IMR-90 (cell line): ENCODE measurements at regions not wholly inside any gene's neighbourhood (a gene's known extent, or its start where the extent isn't known, plus 50 kb on each side); places are given as distances from the start of the nearest gene placed in this dataset.

Experiments
- ATAC-seq: fragments of 200-7000 bp; cut with Tn5 transposase; 2 replicates; pipeline ENCODE4 v1.9.1; 2020; ENCODE audit warnings: low read depth, mild to moderate bottlenecking, moderate library complexity
- BruUV-seq: library from RNA; stranded (reverse); fragments of 400-500 nt; replicated peaks from 2 replicates; lab custom pipeline; 2021; lab: Mats Ljungman, UMichigan
- CTCF ChIA-PET: fragments of 300-600 bp; formaldehyde crosslinking; extraction: SDS; loops from one replicate; lab custom pipeline; 2021; ENCODE audit warnings: antibody characterized with exemption; lab: Yijun Ruan, JAX
- POLR2A ChIA-PET: fragments of 300-600 bp; sonication (Branson Sonifier 250); formaldehyde crosslinking; loops from one replicate; lab custom pipeline; 2022; ENCODE audit warnings: antibody characterized with exemption; ENCODE audit not compliant: unreplicated experiment; lab: Charles Lee
- DNase-seq: peaks from one replicate; pipeline ENCODE4 v3.0.0; 2013
- H2AFZ ChIP-seq: replicated peaks from 2 replicates; pipeline ENCODE3; 2013; ENCODE audit warnings: low read length, mild to moderate bottlenecking; ENCODE audit not compliant: poor library complexity
- H2AK5ac ChIP-seq: 2 replicates; pipeline ENCODE4 v1.6.1; 2013; ENCODE audit warnings: low read depth, low read length, inconsistent platforms
- H2AK9ac ChIP-seq: replicated peaks from 2 replicates; pipeline ENCODE3; 2013; ENCODE audit warnings: mild to moderate bottlenecking, low read depth, low read length, moderate library complexity; ENCODE audit not compliant: poor library complexity
- H2BK120ac ChIP-seq: 2 replicates; pipeline ENCODE4 v1.6.1; 2013; ENCODE audit warnings: low read depth, low read length, inconsistent platforms
- H2BK15ac ChIP-seq: 3 replicates; pipeline ENCODE4 v1.6.1; 2013; ENCODE audit warnings: low read depth, low read length, inconsistent platforms
- H2BK20ac ChIP-seq: 2 replicates; pipeline ENCODE4 v1.6.1; 2013; ENCODE audit warnings: low read depth, mild to moderate bottlenecking, inconsistent platforms, low read length, moderate library complexity
- H2BK5ac ChIP-seq: 2 replicates; pipeline ENCODE4 v1.6.1; 2013; ENCODE audit warnings: mild to moderate bottlenecking, low read depth, low read length, inconsistent platforms; ENCODE audit not compliant: poor library complexity, severe bottlenecking
- H3K14ac ChIP-seq: replicated peaks from 2 replicates; pipeline ENCODE4 v1.6.1; 2013; ENCODE audit warnings: low read depth, low read length, inconsistent platforms
- H3K18ac ChIP-seq: 2 replicates; pipeline ENCODE4 v1.6.1; 2013; ENCODE audit warnings: low read depth, low read length, control low read depth
- H3K23ac ChIP-seq: 2 replicates; pipeline ENCODE4 v1.6.1; 2013; ENCODE audit warnings: low read depth, low read length, inconsistent platforms
- H3K27ac ChIP-seq: 2 replicates; pipeline ENCODE4 v1.5.1; 2013; ENCODE audit warnings: mild to moderate bottlenecking, control low read depth, low read length; ENCODE audit not compliant: insufficient read depth
- H3K27me3 ChIP-seq: 2 replicates; pipeline ENCODE4 v1.6.1; 2013; ENCODE audit warnings: low read length; ENCODE audit not compliant: control insufficient read depth, insufficient read depth
- H3K36me3 ChIP-seq: 2 replicates; pipeline ENCODE4 v1.6.1; 2013; ENCODE audit warnings: low read length, mixed read lengths; ENCODE audit not compliant: control insufficient read depth, insufficient read depth
- H3K4ac ChIP-seq: 2 replicates; pipeline ENCODE4 v1.6.1; 2013; ENCODE audit warnings: low read depth, low read length, inconsistent platforms
- H3K4me1 ChIP-seq: 2 replicates; pipeline ENCODE4 v1.6.1; 2013; ENCODE audit warnings: low read length, mixed read lengths; ENCODE audit not compliant: control insufficient read depth, insufficient read depth
- H3K4me2 ChIP-seq: 2 replicates; pipeline ENCODE4 v1.6.1; 2013; ENCODE audit warnings: low read depth, mild to moderate bottlenecking, control low read depth, low read length, moderate library complexity
- H3K4me3 ChIP-seq: 2 replicates; pipeline ENCODE4 v1.5.1; 2013; ENCODE audit warnings: low read depth, mild to moderate bottlenecking, control low read depth, low read length, moderate library complexity; ENCODE audit not compliant: insufficient read depth
- H3K56ac ChIP-seq: 2 replicates; pipeline ENCODE4 v1.6.1; 2013; ENCODE audit warnings: low read length, inconsistent platforms; ENCODE audit not compliant: insufficient read depth; ENCODE audit errors: extremely low read depth
- H3K79me1 ChIP-seq, 2 experiments: 2 replicates each; pipeline ENCODE4 v1.6.1; 2013; ENCODE audit warnings: low read length in 2 of 2, inconsistent platforms in 1 of 2, low read depth in 1 of 2
- H3K9ac ChIP-seq: 2 replicates; pipeline ENCODE4 v1.6.1; 2013; ENCODE audit warnings: low read depth, low read length, control low read depth
- H3K9me1 ChIP-seq: 2 replicates; pipeline ENCODE4 v1.6.1; 2013; ENCODE audit warnings: low read length, inconsistent platforms; ENCODE audit not compliant: insufficient read depth
- H3K9me3 ChIP-seq: 2 replicates; pipeline ENCODE4 v1.6.1; 2013; ENCODE audit warnings: low read length; ENCODE audit not compliant: control insufficient read depth, insufficient read depth
- H4K20me1 ChIP-seq: 2 replicates; pipeline ENCODE4 v1.6.1; 2013; ENCODE audit warnings: low read length, inconsistent platforms; ENCODE audit not compliant: insufficient read depth
- H4K5ac ChIP-seq: 2 replicates; pipeline ENCODE4 v1.6.1; 2013; ENCODE audit warnings: mild to moderate bottlenecking, low read depth, low read length, control low read depth
- H4K8ac ChIP-seq, 2 experiments: 2 replicates each; pipeline ENCODE4 v1.6.1; 2013; ENCODE audit warnings: low read depth in 2 of 2, low read length in 2 of 2, control low read depth in 1 of 2, inconsistent platforms in 1 of 2
- H4K91ac ChIP-seq: 2 replicates; pipeline ENCODE4 v1.6.1; 2013; ENCODE audit warnings: low read depth, low read length, inconsistent platforms; ENCODE audit not compliant: insufficient read depth
- BHLHE40 ChIP-seq: fragments of 150-350 bp; IDR thresholded peaks from 2 replicates; pipeline ENCODE4 v1.6.1; 2016; ENCODE audit warnings: mild to moderate bottlenecking, low read depth, low read length
- CEBPB ChIP-seq: IDR thresholded peaks from 2 replicates; pipeline ENCODE4 v1.6.1; 2012; ENCODE audit warnings: low read depth, low read length, improper control_type of control experiment
- CHD1 ChIP-seq: IDR thresholded peaks from 2 replicates; pipeline ENCODE4 v1.6.1; 2012; ENCODE audit warnings: low read depth, low read length, improper control_type of control experiment
- CTCF ChIP-seq: conservative IDR thresholded peaks from 2 replicates; pipeline ENCODE4 v1.5.1; 2012; ENCODE audit warnings: mild to moderate bottlenecking, low read depth, low read length, improper control_type of control experiment
- ELK1 ChIP-seq: fragments of 150-350 bp; IDR thresholded peaks from 2 replicates; pipeline ENCODE4 v1.6.1; 2016; ENCODE audit warnings: low read depth, mild to moderate bottlenecking, low read length, moderate library complexity, borderline replicate concordance
- FOS ChIP-seq: fragments of 150-350 bp; IDR thresholded peaks from 2 replicates; pipeline ENCODE4 v1.6.1; 2016; ENCODE audit warnings: low read depth, low read length
- MAFK ChIP-seq: IDR thresholded peaks from 2 replicates; pipeline ENCODE4 v1.6.1; 2012; ENCODE audit warnings: low read depth, low read length, improper control_type of control experiment
- MAZ ChIP-seq: IDR thresholded peaks from 2 replicates; pipeline ENCODE4 v1.6.1; 2012; ENCODE audit warnings: low read depth, mild to moderate bottlenecking, low read length, improper control_type of control experiment, moderate library complexity, borderline replicate concordance
- NFE2L2 ChIP-seq: fragments of 150-350 bp; IDR thresholded peaks from 2 replicates; pipeline ENCODE4 v1.6.1; 2016; ENCODE audit warnings: low read depth, mild to moderate bottlenecking, low read length
- POLR2A ChIP-seq: IDR thresholded peaks from 2 replicates; pipeline ENCODE4 v1.6.1; 2012; ENCODE audit warnings: mild to moderate bottlenecking, low read depth, low read length
- RAD21 ChIP-seq: IDR thresholded peaks from 2 replicates; pipeline ENCODE4 v1.6.1; 2012; ENCODE audit warnings: low read length, improper control_type of control experiment
- RCOR1 ChIP-seq: IDR thresholded peaks from 2 replicates; pipeline ENCODE4 v1.6.1; 2012; ENCODE audit warnings: mild to moderate bottlenecking, low read length, improper control_type of control experiment; ENCODE audit not compliant: insufficient replicate concordance
- RFX5 ChIP-seq: IDR thresholded peaks from 2 replicates; pipeline ENCODE4 v1.8.0; 2012; ENCODE audit warnings: low read depth, mild to moderate bottlenecking, low read length, moderate library complexity
- SMC3 ChIP-seq: fragments of 150-350 bp; IDR thresholded peaks from 2 replicates; pipeline ENCODE4 v1.6.1; 2016; ENCODE audit warnings: low read depth, mild to moderate bottlenecking, antibody characterized with exemption, low read length, moderate library complexity
- USF2 ChIP-seq: fragments of 150-350 bp; IDR thresholded peaks from 2 replicates; pipeline ENCODE4 v1.6.1; 2017; ENCODE audit warnings: mild to moderate bottlenecking, antibody characterized with exemption, low read length, low read depth
- WGBS, 2 experiments: methylation state at CpG; one replicate each; pipeline versions ENCODE4 v1.1.5 to v1.1.7; 2013; ENCODE audit warnings: missing lambda C conversion rate in 2 of 2; ENCODE audit not compliant: insufficient read length in 1 of 2; ENCODE audit errors: extremely low coverage in 2 of 2; 5-methylcytosine and 5-hydroxymethylcytosine counted together
- dilution Hi-C: fragments of 300-500 bp; cut with HindIII; formaldehyde crosslinking; loops from one replicate; pipeline ENCODE4 v1.14.3; 2018; ENCODE audit warnings: low sequenced_read_pairs; ENCODE audit not compliant: unreplicated experiment
- in situ Hi-C: fragments of 300-500 bp; cut with MboI; formaldehyde crosslinking; loops from 3 replicates; pipeline ENCODE4 v1.14.3; 2019; ENCODE audit warnings: low sequenced_read_pairs, inconsistent platforms, mixed read lengths
- intact Hi-C: fragments of 100-400 bp; cut with micrococcal nuclease; formaldehyde crosslinking; loops from 2 replicates; pipeline ENCODE4 v1.10.0; 2022

GRCh38 chr6:81023007-81023582, 729.4 kb downstream of the TENT5A start:
- ATAC-seq (no peak), DNase-seq (peak; percentile 2)
- Histone ChIP-seq H2BK120ac (no peak overlapping the region), H3K9me3 (peaks cover 6% of the 10 kb centered on the region; the same call in 1 of the 2 replicates), H3K27me3 (no peaks in the 10 kb centered on the region), H2AFZ (no peak overlapping the region), H3K56ac (no peak overlapping the region), H4K8ac (no peak overlapping the region), H3K4me3 (no peak overlapping the region), H2BK5ac (no peak overlapping the region), H3K36me3 (no peaks in the 10 kb centered on the region), H4K5ac (no peak overlapping the region), H3K14ac (no peak overlapping the region), H3K18ac (no peak overlapping the region), H3K9me1 (no peaks in the 10 kb centered on the region), H3K4ac (no peak overlapping the region), H3K27ac (no peak overlapping the region), H2BK15ac (no peak overlapping the region), H2AK5ac (no peak overlapping the region), H2AK9ac (no peak overlapping the region), H3K4me1 (no peaks in the 10 kb centered on the region), H3K4me2 (no peak overlapping the region), H3K9ac (no peak overlapping the region), H2BK20ac (no peak overlapping the region), H3K79me1 (no peaks in the 10 kb centered on the region), H3K23ac (no peak overlapping the region), H4K91ac (no peak overlapping the region), H4K20me1 (no peaks in the 10 kb centered on the region)
- intact Hi-C loops = no loop called here
- CTCF ChIA-PET = no interaction called here
- no CpG with 5 or more reads among the region's 1 CpG for WGBS, 2 experiments
- in situ Hi-C loops = no loop called here
- dilution Hi-C loops = no loop called here
- no peak for TF ChIP-seq ELK1
- no peak for TF ChIP-seq NFE2L2
- TF ChIP-seq FOS = no peak
- no peak for TF ChIP-seq MAFK
- TF ChIP-seq CEBPB = no peak
- TF ChIP-seq POLR2A = no peak
- TF ChIP-seq RFX5 = no peak
- no peak for TF ChIP-seq USF2
- no peak for TF ChIP-seq RCOR1
- no peak for TF ChIP-seq MAZ
- no peak for TF ChIP-seq CTCF
- TF ChIP-seq CHD1 = no peak
- no peak for TF ChIP-seq BHLHE40
- no peak for TF ChIP-seq RAD21
- no peak for TF ChIP-seq SMC3
- BruUV-seq = no TSS peak
- POLR2A ChIA-PET = no interaction called here
